Neural cell (in vitro differentiated cells): ENCODE measurements at regions not wholly inside any gene's neighbourhood (a gene's known extent, or its start where the extent isn't known, plus 50 kb on each side); places are given as distances from the start of the nearest gene placed in this dataset.
A peak's percentile ranks its signal among the peaks of the same experiment; 100 is the strongest.

Experiments used
- H2AFZ ChIP-seq: fragments of 200-600, 300-800 bp; sonication (generic), shearing (Covaris generic); 2 replicates; pipeline ENCODE4 v1.6.0; 2014; ENCODE audit warnings: low read depth, mild to moderate bottlenecking, antibody characterized with exemption, low read length, moderate library complexity
- H3F3A ChIP-seq: fragments of 200-600 bp; shearing (Covaris generic); 2 replicates; pipeline ENCODE4 v1.6.1; 2016; ENCODE audit warnings: mild to moderate bottlenecking, moderate library complexity, mixed read lengths, antibody characterized with exemption, low read length; ENCODE audit not compliant: insufficient read depth, poor library complexity, severe bottlenecking
- H3K27ac ChIP-seq: fragments of 200-600, 300-800 bp; sonication (generic), shearing (Covaris generic); 2 replicates; pipeline ENCODE4 v1.5.1; 2014; ENCODE audit warnings: mild to moderate bottlenecking, low read length, moderate library complexity
- H3K27me3 ChIP-seq: fragments of 300-800, 200-600 bp; sonication (generic), shearing (Covaris generic); 2 replicates; pipeline ENCODE4 v1.6.0; 2014; ENCODE audit warnings: mild to moderate bottlenecking, low read depth, low read length, moderate library complexity; ENCODE audit not compliant: insufficient read depth
- H3K36me3 ChIP-seq: fragments of 300-800, 200-600 bp; sonication (generic), shearing (Covaris generic); 2 replicates; pipeline ENCODE4 v1.5.1; 2014; ENCODE audit warnings: mild to moderate bottlenecking, antibody characterized with exemption, low read length, moderate library complexity; ENCODE audit not compliant: insufficient read depth
- H3K4me2 ChIP-seq: fragments of 300-800, 200-600 bp; sonication (generic), shearing (Covaris generic); 2 replicates; pipeline ENCODE4 v1.6.0; 2014; ENCODE audit warnings: mild to moderate bottlenecking, low read length
- H3K4me3 ChIP-seq: fragments of 300-800, 200-600 bp; sonication (generic), shearing (Covaris generic); 2 replicates; pipeline ENCODE4 v1.5.1; 2014; ENCODE audit warnings: mild to moderate bottlenecking, low read length, moderate library complexity
- H3K79me2 ChIP-seq: fragments of 200-600 bp; shearing (Covaris generic); replicated peaks from 2 replicates; pipeline ENCODE4 v1.6.0; 2014; ENCODE audit warnings: mild to moderate bottlenecking, low read length, moderate library complexity; ENCODE audit not compliant: insufficient read depth
- H3K9ac ChIP-seq: fragments of 300-800, 200-600 bp; sonication (generic), shearing (Covaris generic); 2 replicates; pipeline ENCODE4 v1.6.1; 2016; ENCODE audit warnings: mild to moderate bottlenecking, low read length, mixed read lengths
- H3K9me2 ChIP-seq: fragments of 200-600 bp; shearing (Covaris generic); 2 replicates; pipeline ENCODE4 v1.6.1; 2016; ENCODE audit warnings: mild to moderate bottlenecking, low read length, mixed read lengths; ENCODE audit not compliant: insufficient read depth
- H3K9me3 ChIP-seq: fragments of 200-600, 300-800 bp; sonication (generic), shearing (Covaris generic); 2 replicates; pipeline ENCODE4 v1.6.1; 2016; ENCODE audit warnings: mild to moderate bottlenecking, mixed run types, low read length, moderate library complexity, mixed read lengths
- H4K20me1 ChIP-seq: fragments of 200-600 bp; shearing (Covaris generic); 2 replicates; pipeline ENCODE4 v1.6.1; 2016; ENCODE audit warnings: mild to moderate bottlenecking, mixed run types; ENCODE audit not compliant: insufficient read depth
- CTCF ChIP-seq: fragments of 450-650 bp; IDR thresholded peaks from 2 replicates; pipeline ENCODE4 v1.5.1; 2014; ENCODE audit warnings: antibody characterized with exemption, mild to moderate bottlenecking, moderate library complexity; ENCODE audit not compliant: poor library complexity, severe bottlenecking
- EP300 ChIP-seq: fragments of 450-650 bp; conservative IDR thresholded peaks from 2 replicates; pipeline ENCODE4 v1.6.1; 2014; ENCODE audit warnings: antibody characterized with exemption, mild to moderate bottlenecking, moderate library complexity; ENCODE audit not compliant: poor library complexity, severe bottlenecking
- EZH2 ChIP-seq: fragments of 200-600, 300-800 bp; shearing (Covaris generic), sonication (generic); IDR thresholded peaks from 2 replicates; pipeline ENCODE4 v1.6.1; 2014; ENCODE audit warnings: antibody characterized with exemption, low read length, borderline replicate concordance, mild to moderate bottlenecking; ENCODE audit not compliant: insufficient read depth, poor library complexity, severe bottlenecking
- MXI1 ChIP-seq: fragments of 450-650 bp; conservative IDR thresholded peaks from 2 replicates; pipeline ENCODE4 v1.6.1; 2014; ENCODE audit warnings: antibody characterized with exemption, mild to moderate bottlenecking; ENCODE audit not compliant: poor library complexity, severe bottlenecking
- POLR2AphosphoS5 ChIP-seq: IDR thresholded peaks from 2 replicates; pipeline ENCODE4 v1.6.1; 2012
- RAD21 ChIP-seq: fragments of 450-650 bp; conservative IDR thresholded peaks from 2 replicates; pipeline ENCODE4 v1.6.1; 2014; ENCODE audit warnings: antibody characterized with exemption, mild to moderate bottlenecking, moderate library complexity
- REST ChIP-seq: IDR thresholded peaks from 2 replicates; pipeline ENCODE4 v1.6.1; 2012; ENCODE audit warnings: borderline replicate concordance
- SMC3 ChIP-seq: fragments of 450-650 bp; conservative IDR thresholded peaks from 2 replicates; pipeline ENCODE4 v1.6.1; 2014; ENCODE audit warnings: antibody characterized with exemption, mild to moderate bottlenecking, moderate library complexity; ENCODE audit not compliant: poor library complexity
- TAF1 ChIP-seq: IDR thresholded peaks from 2 replicates; pipeline ENCODE4 v1.6.1; 2012; ENCODE audit warnings: low read depth

GRCh38 chr7:112395411-112395810 lies 54.8 kb upstream of the IFRD1 start:
- H3K79me2 ChIP-seq, result no peaks in the 10 kb centered on the region
- H3F3A ChIP-seq, result no peaks in the 10 kb centered on the region
- H3K4me3 ChIP-seq, result peak overlapping the region; percentile 18
- H3K9ac ChIP-seq, result peak overlapping the region; percentile 7
- peaks cover 2% of the 10 kb centered on the region for H3K27me3 ChIP-seq
- H2AFZ ChIP-seq, result no peak overlapping the region
- H3K36me3 ChIP-seq, result no peaks in the 10 kb centered on the region
- no peak for TF ChIP-seq RAD21
- no peak for TF ChIP-seq EZH2
- TF ChIP-seq EP300, result no peak
- TF ChIP-seq SMC3, result no peak
- no peak for TF ChIP-seq TAF1
- TF ChIP-seq POLR2AphosphoS5, result no peak
- no peak for TF ChIP-seq MXI1
- H3K27ac ChIP-seq, result peak overlapping the region; percentile 51
- no peak overlapping the region for H3K4me2 ChIP-seq
- no peaks in the 10 kb centered on the region for H3K9me3 ChIP-seq
- H4K20me1 ChIP-seq, result no peaks in the 10 kb centered on the region
- no peaks in the 10 kb centered on the region for H3K9me2 ChIP-seq

DNA sequence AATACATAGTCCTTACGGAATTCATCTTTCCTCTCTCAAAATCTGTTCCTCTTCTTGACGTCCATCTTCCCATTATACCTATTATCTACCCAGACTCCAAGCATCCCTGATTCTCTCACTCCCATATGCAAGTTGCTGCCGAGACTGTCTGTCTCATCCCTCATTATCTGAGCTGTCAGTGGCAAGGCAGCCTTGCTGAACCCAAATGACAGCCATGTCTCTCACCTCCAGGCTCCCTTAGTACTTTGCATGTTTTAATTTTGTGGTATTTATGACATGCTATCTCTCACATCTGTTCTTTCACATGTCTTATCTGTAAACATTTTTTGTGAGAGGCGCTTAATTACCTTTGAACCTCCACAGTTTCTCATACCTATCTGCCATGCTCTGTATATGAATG lies 54.4 kb upstream of the IFRD1 start:
- Histone ChIP-seq H3K36me3 (no peaks in the 10 kb centered on the region), H3K79me2 (no peaks in the 10 kb centered on the region), H3F3A (no peaks in the 10 kb centered on the region), H3K9ac (peak overlapping the region; percentile 7), H3K27ac (peak overlapping the region; percentile 51), H3K4me3 (peak overlapping the region; percentile 18), H3K9me2 (no peaks in the 10 kb centered on the region), H2AFZ (no peak overlapping the region), H3K4me2 (no peak overlapping the region), H4K20me1 (no peaks in the 10 kb centered on the region), H3K27me3 (peaks cover 2% of the 10 kb centered on the region), H3K9me3 (no peaks in the 10 kb centered on the region)
- TF ChIP-seq REST, result no peak
- TF ChIP-seq CTCF, result no peak
- peak; percentile 68 for TF ChIP-seq POLR2AphosphoS5
- no peak for TF ChIP-seq SMC3
- TF ChIP-seq EP300, result peak; percentile 87

DNA sequence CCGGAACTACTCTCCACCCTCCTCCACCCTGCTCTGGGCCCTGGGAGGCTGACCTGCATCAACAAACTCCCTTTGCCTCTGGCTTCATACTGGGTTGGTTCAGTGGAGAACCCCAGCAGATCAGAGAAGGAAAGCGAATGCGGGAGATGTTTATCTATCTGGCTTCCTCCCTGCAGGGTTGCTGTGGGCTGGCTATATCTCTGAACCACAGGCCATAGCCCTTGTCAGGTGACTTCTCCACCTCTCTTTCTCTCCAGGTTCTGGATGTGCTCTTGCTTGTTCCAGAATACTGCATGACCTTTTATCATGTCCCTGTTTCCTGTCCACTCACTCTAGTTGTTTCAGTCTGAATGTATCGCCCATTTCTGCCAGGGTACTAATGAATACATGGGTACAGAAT lies 51.7 kb upstream of the IFRD1 start:
- Histone ChIP-seq H3K9me2 (no peaks in the 10 kb centered on the region), H3K9ac (no peak overlapping the region), H3K4me3 (no peak overlapping the region), H3K36me3 (no peaks in the 10 kb centered on the region), H3K27ac (no peak overlapping the region), H3K79me2 (no peaks in the 10 kb centered on the region), H3K27me3 (peaks cover 2% of the 10 kb centered on the region), H3F3A (no peaks in the 10 kb centered on the region), H2AFZ (no peak overlapping the region), H3K9me3 (no peaks in the 10 kb centered on the region), H3K4me2 (no peak overlapping the region), H4K20me1 (no peaks in the 10 kb centered on the region)
- TF ChIP-seq RAD21, result no peak
- TF ChIP-seq REST, result no peak
- no peak for TF ChIP-seq TAF1
- TF ChIP-seq POLR2AphosphoS5, result no peak
- no peak for TF ChIP-seq SMC3
